B cell (primary cell): ENCODE measurements at regions not wholly inside any gene's neighbourhood (a gene's known extent, or its start where the extent isn't known, plus 50 kb on each side); places are given as distances from the start of the nearest gene placed in this dataset.

ENCODE experiments used
- ATAC-seq: fragments of 200-7000 bp; cut with Tn5 transposase; one replicate; pipeline ENCODE4 v1.10.0; 2021; ENCODE audit warnings: low read depth, mild to moderate bottlenecking, moderate number of reproducible peaks, moderate library complexity
- CTCF ChIA-PET: fragments of 350-600 bp; sonication (Branson Sonifier 250); formaldehyde crosslinking; loops from one replicate; lab custom pipeline; 2021; ENCODE audit warnings: antibody characterized with exemption, inconsistent platforms; lab: Charles Lee
- POLR2A ChIA-PET: fragments of 350-600 bp; sonication (Branson Sonifier 250); formaldehyde crosslinking; loops from one replicate; lab custom pipeline; 2021; ENCODE audit warnings: antibody characterized with exemption; lab: Charles Lee
- DNase-seq: peaks from one replicate; pipeline ENCODE4 v3.0.0; 2013
- H2AFZ ChIP-seq: 2 replicates; pipeline ENCODE4 v1.6.1; 2012; ENCODE audit warnings: mild to moderate bottlenecking, low read depth, low read length; ENCODE audit not compliant: insufficient read depth, poor library complexity, severe bottlenecking
- H3K27ac ChIP-seq, 2 donors: 1 replicate in 1 of 2; 2 replicates in 1 of 2; pipeline ENCODE4 v1.5.1; 2012 to 2013; ENCODE audit warnings: low read length in 2 of 2, mild to moderate bottlenecking in 2 of 2, moderate library complexity in 1 of 2
- H3K27me3 ChIP-seq, 4 experiments: fragments of 200-600 bp in 1 of 4; sonication (generic) in 1 of 4; replicated peaks in 1 of 4; 1 replicate in 2 of 4; 2 replicates in 2 of 4; pipeline versions ENCODE4 v1.6.1 to v1.7.0; 2013 to 2016; ENCODE audit warnings: low read length in 3 of 4, mild to moderate bottlenecking in 2 of 4, mixed read lengths in 1 of 4, moderate library complexity in 1 of 4; ENCODE audit not compliant: insufficient read depth in 4 of 4, control insufficient read depth in 3 of 4; ENCODE audit errors: control extremely low read depth in 1 of 4
- H3K36me3 ChIP-seq, 2 experiments: replicated peaks in 1 of 2; 1 replicate in 1 of 2; 2 replicates in 1 of 2; pipeline versions ENCODE4 v1.6.1 to v1.7.1; 2013; ENCODE audit warnings: low read length in 1 of 2; ENCODE audit not compliant: insufficient read depth in 2 of 2, control insufficient read depth in 1 of 2; ENCODE audit errors: control extremely low read depth in 1 of 2, extremely low read depth in 1 of 2
- H3K4me1 ChIP-seq, 2 donors: fragments of 200-600 bp in 1 of 2; sonication (generic) in 1 of 2; 1 replicate in 1 of 2; 2 replicates in 1 of 2; pipeline versions ENCODE4 v1.5.1 to v1.6.1; 2013 to 2017; ENCODE audit warnings: low read length in 2 of 2; ENCODE audit not compliant: control insufficient read depth in 2 of 2, insufficient read depth in 2 of 2
- H3K4me2 ChIP-seq: replicated peaks from 2 replicates; pipeline ENCODE3; 2012; ENCODE audit warnings: mild to moderate bottlenecking, low read depth, low read length; ENCODE audit not compliant: poor library complexity, severe bottlenecking
- H3K4me3 ChIP-seq, 5 experiments: fragments of 200-600 bp in 1 of 5; sonication (generic) in 1 of 5; 1 replicate in 3 of 5; 2 replicates in 2 of 5; pipeline versions ENCODE4 v1.5.1 to v1.7.0; 2011 to 2016; ENCODE audit warnings: low read length in 4 of 5, mild to moderate bottlenecking in 4 of 5, low read depth in 2 of 5, control low read depth in 1 of 5, moderate library complexity in 1 of 5; ENCODE audit not compliant: insufficient read depth in 1 of 5; ENCODE audit errors: control extremely low read depth in 1 of 5, extremely low read depth in 1 of 5
- H3K79me2 ChIP-seq: fragments of 200-600 bp; sonication (generic); one replicate; pipeline ENCODE4 v1.6.0; 2016; ENCODE audit warnings: low read length; ENCODE audit not compliant: control insufficient read depth, insufficient read depth
- H3K9ac ChIP-seq: fragments of 200-600 bp; sonication (generic); 2 replicates; pipeline ENCODE4 v1.6.1; 2017; ENCODE audit warnings: mild to moderate bottlenecking, low read length, moderate library complexity
- H3K9me3 ChIP-seq, 3 donors: one replicate each; pipeline versions ENCODE4 v1.6.1 to v1.7.1; 2013; ENCODE audit warnings: low read length in 2 of 3; ENCODE audit not compliant: control insufficient read depth in 2 of 3, insufficient read depth in 1 of 3; ENCODE audit errors: control extremely low read depth in 1 of 3
- H4K20me1 ChIP-seq: 2 replicates; pipeline ENCODE4 v1.6.0; 2012; ENCODE audit warnings: mild to moderate bottlenecking, low read length; ENCODE audit not compliant: insufficient read depth, control insufficient read depth, poor library complexity, severe bottlenecking
- H3K27ac Mint-ChIP-seq: one replicate; pipeline ENCODE4 v1.8.0; 2021; ENCODE audit warnings: mixed read lengths
- H3K27me3 Mint-ChIP-seq: one replicate; pipeline ENCODE4 v1.8.0; 2021; ENCODE audit warnings: mixed read lengths
- H3K4me1 Mint-ChIP-seq: one replicate; pipeline ENCODE4 v1.8.0; 2021; ENCODE audit warnings: mixed read lengths
- H3K4me3 Mint-ChIP-seq: one replicate; pipeline ENCODE4 v1.8.0; 2021; ENCODE audit warnings: mixed read lengths
- H3K9me3 Mint-ChIP-seq: one replicate; pipeline ENCODE4 v1.8.0; 2022; ENCODE audit warnings: mixed read lengths; ENCODE audit not compliant: insufficient read depth
- CTCF ChIP-seq: fragments of 200-600 bp; IDR thresholded peaks from one replicate; pipeline ENCODE4 v1.8.0; 2022; ENCODE audit warnings: antibody characterized with exemption, mild to moderate bottlenecking
- EZH2 ChIP-seq: IDR thresholded peaks from 2 replicates; pipeline ENCODE4 v1.6.1; 2012; ENCODE audit warnings: borderline replicate concordance, low read depth, mild to moderate bottlenecking, moderate library complexity, low read length; ENCODE audit not compliant: insufficient read depth, poor library complexity, severe bottlenecking
- WGBS: methylation state at CpG from one replicate; pipeline ENCODE4 v1.1.5; 2013; ENCODE audit warnings: missing lambda C conversion rate; ENCODE audit not compliant: insufficient coverage; 5-methylcytosine and 5-hydroxymethylcytosine counted together
- intact Hi-C: fragments of 100-400 bp; cut with micrococcal nuclease; formaldehyde crosslinking; loops from one replicate; pipeline ENCODE4 v1.10.0; 2022

DNA sequence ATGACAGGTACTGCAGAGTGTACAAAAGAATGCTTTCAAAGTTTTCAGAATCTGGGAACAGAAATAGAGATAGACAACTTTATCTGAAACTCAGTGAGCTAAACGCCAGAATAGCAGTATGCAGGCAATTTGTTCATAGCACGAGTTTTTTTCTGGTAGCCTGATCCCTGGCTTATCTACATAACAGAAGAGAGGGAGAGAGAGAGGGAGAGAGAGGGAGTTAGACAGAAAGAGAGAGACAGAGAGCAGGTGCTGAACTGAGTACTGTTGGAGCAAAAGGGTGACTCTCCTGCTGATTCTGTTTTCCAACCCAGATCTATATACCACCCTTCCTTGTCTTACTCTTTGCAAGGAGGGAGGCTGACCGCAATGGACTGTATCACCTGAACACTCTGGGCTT lies 388.0 kb upstream of the CA10 start:
- Histone ChIP-seq H3K27me3 (no peaks in the 10 kb centered on the region), H3K4me3 (no peak overlapping the region), H2AFZ (no peak overlapping the region), H3K9ac (no peak overlapping the region), H3K27ac (no peak overlapping the region), H4K20me1 (no peaks in the 10 kb centered on the region), H3K4me2 (no peak overlapping the region), H3K4me1 (no peaks in the 10 kb centered on the region), H3K79me2 (no peaks in the 10 kb centered on the region), H3K36me3 (no peaks in the 10 kb centered on the region), H3K9me3 (no peaks in the 10 kb centered on the region)
- CTCF ChIA-PET: interaction anchor here (1.1 kb wide), 1 partner anchor 19 kb away, joined by 3 read pairs; no protein-coding TSS in a partner anchor
- no peak overlapping the region for H3K4me3 Mint-ChIP-seq
- DNase-seq (no peak), ATAC-seq (no peak)
- no peaks in the 10 kb centered on the region for H3K4me1 Mint-ChIP-seq
- POLR2A ChIA-PET: no interaction called here
- no peak overlapping the region for H3K27ac Mint-ChIP-seq
- WGBS: 68% methylated on average over 2 of the region's 3 CpGs
- no peaks in the 10 kb centered on the region for H3K27me3 Mint-ChIP-seq
- peaks cover 9% of the 10 kb centered on the region for H3K9me3 Mint-ChIP-seq
- TF ChIP-seq CTCF (no peak), EZH2 (no peak)
- intact Hi-C loops: no loop called here

GRCh38 chr17:52537421-52537820 lies 378.9 kb upstream of the CA10 start:
- TF ChIP-seq EZH2 (no peak), CTCF (no peak)
- H3K4me1 Mint-ChIP-seq: no peaks in the 10 kb centered on the region
- peaks cover 5% of the 10 kb centered on the region for H3K9me3 Mint-ChIP-seq
- intact Hi-C loops: no loop called here
- Histone ChIP-seq H3K27me3 (no peaks in the 10 kb centered on the region), H3K4me1 (no peaks in the 10 kb centered on the region), H3K79me2 (no peaks in the 10 kb centered on the region), H3K36me3 (no peaks in the 10 kb centered on the region), H2AFZ (no peak overlapping the region), H3K4me3 (no peak overlapping the region), H3K4me2 (no peak overlapping the region), H3K9ac (no peak overlapping the region), H3K9me3 (peaks cover 0 to 5% (median 0%) of the 10 kb centered on the region in 3 donors), H4K20me1 (no peaks in the 10 kb centered on the region), H3K27ac (no peak overlapping the region)
- ChIA-PET CTCF (no interaction called here), POLR2A (no interaction called here)
- DNase-seq: no peak
- WGBS: no CpG with 5 or more reads among the region's 1 CpG
- H3K27ac Mint-ChIP-seq: no peak overlapping the region
- ATAC-seq: no peak
- no peak overlapping the region for H3K4me3 Mint-ChIP-seq
- H3K27me3 Mint-ChIP-seq: no peaks in the 10 kb centered on the region
